Astrocyte (in vitro differentiated cells and primary cell): ENCODE measurements at regions not wholly inside any gene's neighbourhood (a gene's known extent, or its start where the extent isn't known, plus 50 kb on each side); places are given as distances from the start of the nearest gene placed in this dataset.

Experiments
- CTCF ChIP-seq: IDR thresholded peaks from 2 replicates; pipeline ENCODE4 v1.5.1; 2011; ENCODE audit warnings: low read depth, mild to moderate bottlenecking, inconsistent platforms, low read length, moderate library complexity; ENCODE audit not compliant: insufficient read depth
- EZH2 ChIP-seq: IDR thresholded peaks from 2 replicates; pipeline ENCODE4 v1.6.1; 2012; ENCODE audit warnings: mild to moderate bottlenecking, low read length, inconsistent platforms; ENCODE audit not compliant: insufficient read depth

- TF ChIP-seq CTCF (no peak), EZH2 (no peak)
Measured at GRCh38 chr4:63556332-63556731, 852.9 kb downstream of the TECRL start.
